ENCODE measurements at regions not wholly inside any gene's neighbourhood (a gene's known extent, or its start where the extent isn't known, plus 50 kb on each side); places are given as distances from the start of the nearest gene placed in this dataset.

GRCh38 chr4:12534684-12535083, 949.5 kb downstream of the RAB28 start:
- TF ChIP-seq CTCF (IDR thresholded peaks at IDR 0.05), result no peak
- no peaks in the 10 kb centered on the region for H3K4me1 Mint-ChIP-seq (ENCODE audit: low read depth)
- no peak overlapping the region for H3K27ac Mint-ChIP-seq (ENCODE audit: unreplicated experiment)
- no peak overlapping the region for H3K4me3 Mint-ChIP-seq (ENCODE audit: unreplicated experiment)
- H3K36me3 Mint-ChIP-seq (ENCODE audit: low read depth), result no peaks in the 10 kb centered on the region
- no peak for DNase-seq (ENCODE audit: low spot score)
- no peaks in the 10 kb centered on the region for H3K27me3 Mint-ChIP-seq (ENCODE audit: low read depth)
- no peaks in the 10 kb centered on the region for H3K9me3 Mint-ChIP-seq (ENCODE audit: low read depth)

- peaks cover 23% of the 10 kb centered on the region for H3K9me3 Mint-ChIP-seq (ENCODE audit: low read depth)
- no peak for DNase-seq (ENCODE audit: low spot score)
- H3K4me1 Mint-ChIP-seq (ENCODE audit: low read depth), result no peaks in the 10 kb centered on the region
- H3K36me3 Mint-ChIP-seq (ENCODE audit: low read depth), result no peaks in the 10 kb centered on the region
- no peak for TF ChIP-seq CTCF (IDR thresholded peaks at IDR 0.05)
- H3K27ac Mint-ChIP-seq (ENCODE audit: unreplicated experiment), result no peak overlapping the region
- H3K27me3 Mint-ChIP-seq (ENCODE audit: low read depth), result no peaks in the 10 kb centered on the region
- H3K4me3 Mint-ChIP-seq (ENCODE audit: unreplicated experiment), result no peak overlapping the region
These were observed 964.7 kb downstream of the RAB28 start for GRCh38 chr4:12519426-12519825.

- H3K27ac Mint-ChIP-seq (ENCODE audit: unreplicated experiment), result no peak overlapping the region
- H3K4me1 Mint-ChIP-seq (ENCODE audit: low read depth), result no peaks in the 10 kb centered on the region
- TF ChIP-seq CTCF (IDR thresholded peaks at IDR 0.05), result no peak
- no peaks in the 10 kb centered on the region for H3K27me3 Mint-ChIP-seq (ENCODE audit: low read depth)
- H3K9me3 Mint-ChIP-seq (ENCODE audit: low read depth), result peaks cover 9% of the 10 kb centered on the region
- no peaks in the 10 kb centered on the region for H3K36me3 Mint-ChIP-seq (ENCODE audit: low read depth)
- H3K4me3 Mint-ChIP-seq (ENCODE audit: unreplicated experiment), result no peak overlapping the region
- no peak for DNase-seq (ENCODE audit: low spot score)
These were observed 976.2 kb downstream of the RAB28 start for GRCh38 chr4:12507868-12508481.

- no peaks in the 10 kb centered on the region for H3K36me3 Mint-ChIP-seq (ENCODE audit: low read depth)
- no peak overlapping the region for H3K27ac Mint-ChIP-seq (ENCODE audit: unreplicated experiment)
- H3K9me3 Mint-ChIP-seq (ENCODE audit: low read depth), result no peaks in the 10 kb centered on the region
- H3K4me1 Mint-ChIP-seq (ENCODE audit: low read depth), result no peaks in the 10 kb centered on the region
- H3K27me3 Mint-ChIP-seq (ENCODE audit: low read depth), result no peaks in the 10 kb centered on the region
- DNase-seq (ENCODE audit: low spot score), result no peak
- H3K4me3 Mint-ChIP-seq (ENCODE audit: unreplicated experiment), result no peak overlapping the region
- no peak for TF ChIP-seq CTCF (IDR thresholded peaks at IDR 0.05)
These were observed 983.7 kb downstream of the RAB28 start for GRCh38 chr4:12500409-12500808.

GRCh38 chr4:12499693-12500092, 984.4 kb downstream of the RAB28 start:
- Mint-ChIP-seq H3K9me3 (ENCODE audit: low read depth) (no peaks in the 10 kb centered on the region), H3K4me1 (ENCODE audit: low read depth) (no peaks in the 10 kb centered on the region)

More at GRCh38 chr4:12499693-12500092, 984.4 kb downstream of the RAB28 start:
- no peak for TF ChIP-seq CTCF (IDR thresholded peaks at IDR 0.05)
- DNase-seq (ENCODE audit: low spot score), result no peak
- Mint-ChIP-seq H3K27me3 (ENCODE audit: low read depth) (no peaks in the 10 kb centered on the region), H3K4me3 (ENCODE audit: unreplicated experiment) (no peak overlapping the region), H3K36me3 (ENCODE audit: low read depth) (no peaks in the 10 kb centered on the region), H3K27ac (ENCODE audit: unreplicated experiment) (no peak overlapping the region)

All from chondrocyte (in vitro differentiated cells).